ENCODE measurements at regions not wholly inside any gene's neighbourhood (a gene's known extent, or its start where the extent isn't known, plus 50 kb on each side); places are given as distances from the start of the nearest gene placed in this dataset.

DNA sequence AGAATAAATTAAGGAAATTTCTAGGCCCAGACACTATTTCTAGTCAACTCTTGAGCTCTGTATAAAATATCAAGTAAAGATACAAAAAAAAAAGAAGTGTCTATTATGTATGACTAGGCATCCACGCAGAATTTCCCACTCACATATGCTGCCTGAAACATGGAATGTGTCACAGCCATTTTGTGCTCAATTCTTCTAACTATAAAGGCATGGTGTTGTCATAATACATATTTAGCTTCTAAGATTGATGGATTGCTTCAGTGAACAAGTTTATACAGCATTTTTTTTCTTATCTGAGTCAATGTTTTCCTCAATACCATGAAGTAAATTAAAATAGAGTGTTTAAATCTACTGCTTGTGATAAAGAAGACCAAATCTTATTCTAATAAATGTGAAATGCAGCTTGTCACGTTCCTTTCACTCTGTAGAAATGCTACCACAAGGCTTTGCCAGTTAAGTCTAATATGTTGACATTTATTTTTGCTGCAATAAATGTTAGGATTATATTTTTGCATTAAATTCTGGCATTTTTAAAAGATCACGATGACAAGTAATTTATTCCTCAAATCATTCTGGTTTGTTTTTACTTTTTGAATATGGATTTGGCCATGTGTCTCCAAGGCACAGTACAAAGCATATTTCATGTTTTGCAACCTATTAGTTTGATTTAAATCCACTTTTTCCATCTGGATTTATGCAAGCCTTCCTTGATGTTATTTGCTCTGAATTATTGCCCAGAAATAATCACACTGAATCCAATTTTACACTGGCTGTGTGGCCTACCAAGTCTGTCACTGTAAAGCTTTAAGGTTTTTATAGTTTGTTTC is 1829.0 kb upstream of the PCDH7 start:
- no peak for DNase-seq

DNA sequence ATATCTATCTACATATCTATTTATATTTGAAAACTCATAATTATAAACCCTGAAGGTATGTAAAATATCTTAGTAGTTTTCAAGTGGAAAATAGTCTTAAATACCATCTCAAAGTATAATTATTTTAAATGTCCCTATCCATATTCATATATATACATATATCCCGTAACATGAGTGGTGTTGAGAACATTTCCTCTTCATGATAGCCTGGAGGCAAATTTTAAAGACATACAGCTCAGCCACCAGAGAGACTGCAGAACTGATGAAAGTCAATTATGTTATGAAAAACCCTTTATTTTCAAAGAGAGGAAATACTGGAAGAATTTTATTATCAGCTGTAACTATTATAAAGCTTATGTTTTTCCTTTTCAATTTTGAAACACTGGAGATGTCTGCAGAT is 1806.7 kb upstream of the PCDH7 start:
- no peak for DNase-seq

DNA sequence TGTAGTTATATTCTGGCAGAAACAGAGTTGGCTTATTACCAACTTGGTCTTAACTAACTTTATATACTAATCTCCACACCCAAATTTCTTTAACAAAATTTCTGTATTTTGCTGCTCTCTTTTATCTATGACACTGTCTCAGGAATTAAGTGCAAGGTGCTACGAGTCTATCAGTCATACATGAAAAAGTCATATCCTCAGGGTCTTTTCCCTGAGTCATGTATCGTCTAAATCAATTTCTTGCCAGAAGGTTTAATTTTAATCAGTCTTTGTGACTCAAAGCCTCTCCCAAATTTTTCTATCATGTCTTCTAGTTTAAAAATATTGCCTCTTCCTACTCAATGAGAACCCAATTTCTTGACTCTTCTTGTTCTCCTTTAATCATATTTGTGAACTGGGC is 1803.6 kb upstream of the PCDH7 start:
- DNase-seq, result no peak

DNA sequence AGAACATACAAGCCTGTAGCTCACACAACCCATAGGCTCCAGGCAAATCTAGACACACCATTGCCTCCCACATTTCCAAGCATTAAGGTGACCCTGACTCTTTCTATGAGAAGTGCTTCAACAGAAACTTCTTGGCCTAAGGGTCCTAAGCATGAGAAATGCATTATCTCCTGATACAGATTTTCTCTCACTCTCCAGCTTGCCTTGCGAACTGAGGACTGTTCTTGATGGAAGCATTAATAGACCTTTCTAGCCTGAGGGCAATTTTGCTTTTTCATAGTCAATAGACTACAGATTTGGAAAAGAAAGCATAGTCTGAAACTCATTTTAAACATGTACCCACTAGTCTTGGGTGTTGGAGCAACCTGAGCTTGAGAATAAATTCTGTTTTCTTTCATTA is 1801.3 kb upstream of the PCDH7 start:
- DNase-seq, result no peak

DNA sequence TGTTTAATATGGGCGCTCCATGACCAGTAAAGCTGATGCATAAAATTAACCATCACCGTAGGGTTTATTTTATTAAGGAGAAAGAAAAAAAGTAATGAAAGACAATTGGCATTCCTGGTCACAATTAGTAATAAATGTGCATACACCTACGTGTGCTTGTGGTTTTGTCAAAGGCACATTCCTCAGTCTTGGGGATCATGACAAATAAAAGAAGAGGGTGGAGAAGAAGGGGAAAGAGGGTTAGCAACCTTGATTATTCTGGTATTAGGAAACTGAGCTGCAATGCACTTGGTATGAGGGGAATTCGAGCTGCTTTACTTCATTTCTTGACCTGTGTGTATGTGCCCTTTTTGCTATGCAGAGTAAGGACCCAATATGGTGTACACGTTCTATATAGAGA is 1798.3 kb upstream of the PCDH7 start:
- DNase-seq, result no peak

GRCh38 chr4:28926156-28926555 is 1794.0 kb upstream of the PCDH7 start:
- no peak for DNase-seq

GRCh38 chr4:28942631-28943030 is 1777.5 kb upstream of the PCDH7 start:
- DNase-seq, result no peak

GRCh38 chr4:28947374-28947773 is 1772.8 kb upstream of the PCDH7 start:
- no peak for DNase-seq

DNA sequence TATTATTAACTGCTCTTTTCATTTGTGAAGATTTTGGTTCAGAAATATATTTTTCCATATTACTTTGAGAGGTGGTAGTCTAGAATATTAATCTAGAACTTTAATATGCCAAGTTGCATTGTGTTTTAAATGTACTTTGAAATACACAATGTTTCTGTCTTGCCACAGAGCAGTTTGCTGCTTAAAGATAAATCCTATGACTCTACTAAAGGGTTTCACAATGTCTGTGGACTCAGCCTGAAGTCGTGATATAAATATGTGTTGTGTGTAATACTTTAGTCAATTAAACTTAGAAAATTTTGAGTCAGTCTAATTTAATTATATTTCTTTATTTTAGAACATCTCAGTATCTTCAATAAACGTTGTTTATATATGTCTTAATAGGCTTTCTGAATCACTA is 1771.7 kb upstream of the PCDH7 start:
- no peak for DNase-seq

DNA sequence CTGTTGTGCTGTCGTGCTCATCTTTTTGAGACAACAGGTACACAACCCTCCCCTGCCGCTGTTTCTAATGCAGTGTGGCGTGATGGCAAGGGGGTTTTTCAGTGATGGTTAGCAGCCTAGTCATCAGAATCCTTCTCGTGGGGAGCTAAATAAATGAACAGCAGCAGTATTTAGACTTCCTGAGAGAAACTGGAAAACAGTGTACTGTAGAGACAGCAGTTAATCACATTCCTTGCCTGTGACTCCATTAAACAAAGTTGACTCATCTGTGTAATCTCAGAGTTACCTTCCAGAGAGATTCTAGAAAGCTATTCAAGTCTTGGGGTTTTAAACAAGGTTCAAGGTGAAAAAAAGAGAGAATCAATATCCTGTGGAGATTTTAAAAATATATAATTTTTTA is 1753.2 kb upstream of the PCDH7 start:
- no peak for DNase-seq

GRCh38 chr4:28973587-28974350 is 1746.4 kb upstream of the PCDH7 start:
- no peak for DNase-seq

GRCh38 chr4:28976369-28976768 is 1743.8 kb upstream of the PCDH7 start:
- no peak for DNase-seq

GRCh38 chr4:29002151-29002550 is 1718.0 kb upstream of the PCDH7 start:
- no peak for DNase-seq

DNA sequence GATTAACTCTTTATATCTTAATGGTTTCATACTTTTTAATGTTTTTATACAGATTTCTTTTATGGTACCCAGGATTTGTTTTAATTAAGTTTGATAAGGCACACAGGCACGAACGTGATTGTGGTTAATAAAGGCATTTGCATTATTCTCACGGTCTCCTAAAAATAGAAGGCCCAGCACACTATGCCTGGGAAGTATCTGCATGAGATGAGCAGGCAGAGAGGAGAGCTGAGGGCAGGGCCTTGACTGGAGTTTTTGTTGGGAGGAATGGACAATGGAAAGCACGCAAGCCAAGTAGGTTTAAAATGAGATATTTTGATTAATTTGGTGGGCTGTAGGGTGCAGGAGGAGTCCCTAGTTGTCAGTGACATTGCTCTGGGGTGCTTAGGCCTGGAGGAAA is 1714.3 kb upstream of the PCDH7 start:
- DNase-seq, result no peak

DNA sequence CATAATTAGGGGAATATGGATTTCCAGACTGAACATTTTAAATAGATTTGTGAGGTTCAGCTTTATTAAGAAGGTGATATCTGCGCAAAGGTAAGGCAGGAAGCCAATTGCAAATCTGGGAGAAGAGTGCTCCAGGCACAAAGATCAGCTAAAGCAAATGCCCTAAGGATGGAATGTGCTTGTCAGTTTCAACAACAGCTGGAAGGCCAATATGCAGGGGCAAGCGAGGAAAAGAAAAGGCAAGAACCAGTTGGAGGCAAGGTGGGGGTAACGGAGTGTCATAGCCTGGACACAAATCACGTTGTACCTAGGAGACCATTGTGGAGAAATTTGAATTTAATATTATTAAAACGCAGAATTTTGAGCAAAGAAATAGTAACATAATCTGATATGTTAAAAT is 1710.3 kb upstream of the PCDH7 start:
- DNase-seq, result no peak

- DNase-seq, result no peak
Measured at GRCh38 chr4:29013341-29013740, 1706.8 kb upstream of the PCDH7 start.

DNA sequence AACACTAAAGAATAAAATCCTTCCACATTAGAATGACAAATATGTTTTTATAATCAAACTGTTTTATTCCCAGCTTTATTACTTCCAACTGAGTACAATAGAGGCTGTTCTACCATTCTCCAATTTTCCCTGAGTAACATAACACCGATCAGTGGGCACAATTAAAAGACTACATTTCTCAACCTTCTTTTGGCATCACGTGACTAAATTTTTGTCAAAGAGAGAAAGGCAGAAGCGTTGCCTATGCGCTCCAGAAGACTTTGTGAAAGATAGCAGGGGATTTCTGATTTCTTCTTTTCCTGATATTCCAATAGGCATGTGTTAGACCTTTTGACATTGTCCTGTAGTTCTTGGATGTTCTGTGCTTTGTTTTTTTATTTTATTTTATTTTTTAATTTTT is 1705.6 kb upstream of the PCDH7 start:
- no peak for DNase-seq

DNA sequence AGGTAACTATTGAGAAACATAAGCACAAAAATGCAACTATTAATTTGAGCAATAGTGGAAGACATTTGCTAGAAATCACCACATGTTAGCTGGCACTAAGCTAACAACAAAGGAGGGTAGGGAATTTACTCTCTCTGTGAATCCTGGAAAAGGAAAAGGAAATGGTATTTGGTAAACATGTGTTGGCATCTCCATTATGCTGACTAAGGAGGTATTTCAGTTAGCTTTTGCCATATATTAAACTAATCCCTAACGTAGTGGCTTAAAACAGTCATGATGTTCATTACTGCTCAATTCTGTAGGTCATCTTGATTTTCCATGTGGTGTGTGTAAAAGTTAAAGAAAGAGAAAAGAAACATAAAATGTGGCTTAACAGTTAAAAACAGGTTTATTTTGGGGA is 1686.5 kb upstream of the PCDH7 start:
- DNase-seq, result no peak

DNA sequence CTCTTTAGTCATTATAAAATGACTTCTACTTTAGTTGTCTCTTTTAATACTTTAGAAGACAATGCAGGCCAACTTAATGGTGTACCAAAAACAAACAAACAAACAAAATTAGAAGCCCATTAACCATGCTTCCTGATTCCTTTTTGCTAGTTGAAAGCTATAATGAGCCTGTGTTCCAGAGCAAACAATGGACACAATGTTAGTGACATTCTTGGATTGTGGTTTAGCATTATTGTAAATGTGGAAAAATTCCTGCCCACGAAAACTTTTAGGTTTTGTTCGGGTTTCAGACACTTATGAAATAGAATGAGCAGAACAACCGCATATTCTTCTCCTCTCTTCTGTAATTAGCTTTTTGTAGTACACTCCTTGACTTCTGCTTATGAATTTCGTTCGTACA is 1682.7 kb upstream of the PCDH7 start:
- DNase-seq, result no peak

GRCh38 chr4:29043411-29043810 is 1676.8 kb upstream of the PCDH7 start:
- DNase-seq, result no peak

GRCh38 chr4:29046186-29046585 is 1674.0 kb upstream of the PCDH7 start:
- DNase-seq, result no peak

DNA sequence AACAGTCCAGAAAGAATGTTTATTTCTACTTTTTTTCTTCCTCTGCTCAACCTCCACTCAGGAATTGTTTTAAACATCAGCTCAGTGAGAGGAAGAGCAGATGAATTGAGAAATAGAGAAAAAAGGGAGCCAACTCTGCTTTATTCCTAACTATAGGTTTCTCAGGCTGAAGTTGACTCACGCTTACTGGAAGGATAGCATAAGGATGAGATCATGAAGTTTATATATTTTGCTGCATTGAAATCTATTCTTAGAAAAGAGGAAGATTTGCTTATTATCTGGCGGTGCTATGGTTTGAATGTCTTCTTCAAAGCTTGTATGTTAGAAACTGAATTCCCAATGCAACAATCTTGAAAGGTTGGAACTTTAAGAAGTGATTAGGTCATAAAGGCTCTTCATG is 1673.4 kb upstream of the PCDH7 start:
- no peak for DNase-seq

DNA sequence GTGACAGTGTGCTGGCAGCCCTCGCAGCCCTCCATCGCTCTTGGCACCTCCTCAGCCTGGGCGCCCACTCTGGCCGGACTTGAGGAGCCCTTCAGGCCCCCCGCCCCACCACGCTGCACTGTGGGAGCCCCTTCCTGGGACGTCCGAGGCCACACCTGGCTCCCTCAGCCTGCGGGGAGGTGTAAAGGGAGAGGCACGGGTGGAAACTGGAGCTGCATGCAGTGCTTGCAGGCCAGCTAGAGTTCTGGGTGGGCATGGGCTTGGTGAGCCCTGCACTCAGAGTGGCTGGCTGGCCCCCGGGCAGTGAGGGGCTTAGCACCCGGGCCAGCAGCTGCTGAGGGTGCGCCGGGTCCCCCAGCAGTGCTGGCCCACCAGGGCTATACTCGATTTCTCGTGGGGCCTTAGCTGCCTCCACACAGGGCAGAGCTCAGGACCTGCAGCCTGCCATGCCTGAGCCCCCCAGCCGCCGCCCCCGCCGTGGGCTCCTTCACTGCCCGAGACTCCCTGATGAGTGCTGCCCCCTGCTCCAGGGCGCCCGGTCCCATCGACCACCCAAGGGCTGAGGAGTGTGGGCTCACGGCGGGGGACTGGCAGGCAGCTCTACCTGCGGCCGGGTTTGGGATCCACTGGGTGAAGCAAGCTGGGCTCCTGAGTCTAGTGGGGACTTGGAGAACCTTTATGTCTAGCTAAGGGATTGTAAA is 1672.7 kb upstream of the PCDH7 start:
- DNase-seq, result no peak

- no peak for DNase-seq
Measured at GRCh38 chr4:29051381-29051965, 1668.7 kb upstream of the PCDH7 start.

All from activated T-cell treated with anti-CD3 and anti-CD28 coated beads, Interleukin-2, amount 50 U/mL, for 1 hour (primary cell).